ENCODE measurements at regions not wholly inside any gene's neighbourhood (a gene's known extent, or its start where the extent isn't known, plus 50 kb on each side); places are given as distances from the start of the nearest gene placed in this dataset.

DNA sequence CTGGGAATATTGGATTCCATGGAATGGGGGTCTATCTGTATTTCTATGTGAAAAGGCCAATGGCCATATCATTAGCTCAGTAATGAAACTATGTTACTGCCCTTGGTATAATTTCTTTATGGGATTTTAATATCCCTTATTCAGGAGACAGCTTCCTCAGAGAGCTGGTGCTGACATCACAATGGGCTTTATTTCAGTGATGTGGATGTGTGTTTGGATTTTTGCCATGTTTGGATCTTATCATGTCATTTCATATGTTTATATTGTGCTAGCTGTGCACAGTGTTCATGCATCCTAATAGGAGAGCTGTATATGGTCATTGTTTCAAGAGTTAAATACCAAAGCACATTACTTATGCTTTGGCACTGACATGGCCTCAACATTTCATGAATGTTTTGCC, 806.1 kb upstream of the MAP3K7 start:
- DNase-seq (ENCODE audit: low spot score) = no peak

DNA sequence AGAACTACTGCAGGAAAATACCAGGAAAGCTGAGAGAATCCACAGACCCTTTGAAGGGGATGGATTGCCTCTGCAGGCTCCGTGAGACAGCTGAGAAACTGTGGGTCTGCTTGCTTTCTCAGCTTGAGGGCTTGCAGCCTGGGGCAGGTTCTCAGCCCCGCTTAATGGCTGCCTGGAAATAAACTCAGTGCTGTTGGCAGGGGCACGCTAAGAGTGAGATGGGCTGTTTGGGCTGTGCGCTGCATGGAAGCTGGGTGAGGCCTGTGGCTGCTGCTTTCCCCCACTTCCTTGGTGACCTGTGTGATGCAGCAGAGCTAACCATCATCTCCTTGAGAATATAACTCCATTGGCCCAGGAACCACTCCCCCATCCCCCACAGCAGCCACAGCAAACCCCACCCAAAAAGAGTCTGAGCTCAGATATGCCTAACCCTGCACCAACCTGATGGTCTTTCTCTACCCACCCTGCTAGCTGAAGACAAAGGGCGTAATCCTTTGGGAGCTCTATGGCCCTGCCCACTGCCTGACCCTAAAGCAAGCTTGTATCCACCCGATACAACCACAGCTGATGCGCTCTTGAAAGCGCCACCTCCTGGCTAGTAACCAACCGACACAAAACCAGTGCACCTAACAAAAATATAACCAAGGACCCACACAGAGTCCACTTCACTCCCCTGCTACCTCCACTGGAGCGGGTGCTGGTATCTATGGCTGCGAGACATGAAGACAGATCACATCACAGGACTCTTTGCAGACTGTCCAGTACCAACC, 800.6 kb upstream of the MAP3K7 start:
- DNase-seq (ENCODE audit: low spot score) = no peak

DNA sequence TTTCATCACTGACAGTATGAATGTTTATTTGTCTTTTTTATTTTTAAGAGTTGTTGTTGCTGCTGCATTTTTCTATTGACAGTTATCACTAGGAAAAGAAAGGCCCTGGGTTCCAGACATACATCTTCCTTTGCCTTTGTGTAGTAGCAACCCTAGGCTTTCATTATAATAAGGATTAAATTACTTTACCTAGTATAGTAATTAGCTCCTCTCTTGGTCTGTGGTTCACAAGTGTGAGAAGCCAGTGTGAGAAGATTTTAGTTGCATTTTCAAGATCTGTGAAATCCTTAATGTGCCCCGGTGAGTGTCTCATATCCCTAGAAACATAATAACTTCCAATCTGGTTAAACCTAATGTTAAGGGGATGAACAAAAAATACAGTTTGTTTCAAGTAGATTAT, 799.3 kb upstream of the MAP3K7 start:
- no peak for DNase-seq (ENCODE audit: low spot score)

DNA sequence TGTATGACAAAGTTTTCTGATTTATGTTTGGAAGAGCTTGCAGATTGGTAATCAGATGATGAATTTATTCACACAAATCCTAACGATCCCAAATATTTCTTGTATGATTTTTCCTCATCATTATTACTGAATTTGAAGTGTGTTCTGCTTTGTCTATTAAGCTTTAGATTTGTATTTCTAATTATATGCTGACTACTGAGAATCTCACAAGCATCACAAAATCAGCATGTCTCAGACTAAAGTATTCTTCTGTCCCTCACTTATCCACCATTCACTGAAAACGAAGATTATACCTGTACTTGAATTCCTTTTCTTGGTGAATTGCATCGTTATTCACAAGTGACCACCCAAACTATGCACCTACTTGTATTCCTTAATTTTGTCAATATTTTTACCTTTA, 796.3 kb upstream of the MAP3K7 start:
- DNase-seq (ENCODE audit: low spot score) = no peak

DNA sequence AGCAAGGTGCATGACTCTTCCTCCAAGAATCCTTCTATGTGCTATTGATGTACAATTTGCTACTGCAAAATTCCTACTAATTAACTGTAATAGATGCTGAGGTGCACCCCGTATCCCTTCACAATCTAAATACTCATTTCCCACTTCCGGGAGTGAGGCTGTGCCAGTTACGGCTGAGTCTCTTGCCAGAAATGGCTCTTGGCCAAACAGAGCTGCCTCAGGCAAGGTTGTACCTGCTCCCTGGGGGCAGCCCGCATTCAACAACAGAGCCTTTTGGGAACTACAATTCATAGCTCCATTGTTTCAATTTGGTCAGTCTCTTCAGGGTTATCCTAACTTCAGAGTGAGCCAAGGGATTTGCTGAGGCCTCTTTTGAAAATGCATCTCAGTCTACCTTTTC, 789.8 kb upstream of the MAP3K7 start:
- DNase-seq (ENCODE audit: low spot score) = peak; percentile 63

DNA sequence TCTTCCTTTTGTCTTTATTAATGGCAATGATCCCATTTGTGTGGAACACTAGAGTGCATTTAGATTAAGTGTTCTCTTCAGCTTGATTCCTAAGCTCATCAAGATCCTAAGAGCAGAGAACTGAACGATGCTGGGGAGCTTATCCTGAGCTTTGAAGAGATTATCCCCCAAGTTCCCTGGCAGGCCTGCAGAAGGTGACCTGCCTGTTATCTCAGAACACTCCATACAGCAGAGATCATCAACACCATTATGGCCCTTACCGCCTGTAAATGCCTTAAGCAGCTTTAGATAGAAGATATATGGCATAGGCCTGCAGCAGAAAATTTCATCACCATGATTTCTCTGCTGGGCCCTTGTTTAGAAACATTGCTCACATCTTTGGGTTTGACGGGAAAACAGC, 779.9 kb upstream of the MAP3K7 start:
- DNase-seq (ENCODE audit: low spot score) = no peak

DNA sequence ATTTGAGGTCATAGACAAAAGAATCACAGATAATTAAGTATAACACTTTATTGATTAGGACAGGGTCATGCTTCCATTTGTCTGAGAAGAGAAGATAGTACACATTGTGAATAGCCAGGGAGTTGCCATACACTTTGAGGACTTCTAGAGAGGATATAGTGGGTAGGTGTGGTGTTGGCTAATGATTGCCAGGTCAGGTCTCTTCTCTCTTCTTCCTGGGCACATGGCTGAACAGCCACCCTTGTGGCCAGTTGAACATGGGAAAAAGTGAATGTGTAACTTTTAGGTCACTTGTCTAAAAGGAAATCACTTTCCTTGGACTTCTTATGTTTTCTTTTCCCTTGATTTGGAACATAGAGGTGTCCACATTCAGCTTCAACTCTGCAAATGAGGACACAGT, 772.1 kb upstream of the MAP3K7 start:
- no peak for DNase-seq (ENCODE audit: low spot score)

DNA sequence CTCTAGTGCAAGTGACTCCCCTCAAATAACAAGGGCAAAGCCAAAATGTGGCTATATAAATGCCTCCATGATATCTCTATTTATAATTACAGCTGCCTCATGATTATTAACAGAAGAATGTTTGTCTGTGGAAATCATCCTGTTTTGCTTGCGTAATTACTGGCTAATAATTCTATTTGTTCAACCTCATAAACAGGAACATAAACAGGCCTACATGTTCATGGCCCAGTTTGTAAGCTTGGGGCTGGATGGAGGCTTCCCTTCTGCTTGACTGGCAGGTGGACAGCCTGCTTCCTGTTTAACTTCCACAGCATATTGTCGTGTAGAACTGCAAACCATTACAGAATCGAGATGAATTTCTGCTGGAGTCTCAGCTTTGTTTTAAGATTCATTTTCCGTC, 766.0 kb upstream of the MAP3K7 start:
- DNase-seq (ENCODE audit: low spot score) = no peak

DNA sequence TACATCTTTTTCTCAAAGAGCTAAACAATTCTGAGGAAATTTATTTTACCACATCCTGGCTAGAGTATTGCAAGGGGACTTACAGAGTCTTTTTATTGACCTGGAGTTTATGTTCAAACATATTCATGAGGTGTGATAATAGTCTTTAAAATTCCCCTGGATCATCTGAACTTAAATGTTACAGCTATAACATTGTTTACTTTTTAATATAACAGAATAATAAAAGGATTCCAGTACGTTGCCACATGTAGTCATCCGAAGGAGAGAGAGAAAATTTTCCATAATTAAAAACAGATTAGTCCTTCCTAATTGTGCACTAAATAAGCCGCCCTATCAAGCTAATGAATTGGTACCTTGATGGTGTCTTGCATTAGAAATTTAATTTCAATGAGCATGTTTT, 765.4 kb upstream of the MAP3K7 start:
- DNase-seq (ENCODE audit: low spot score) = no peak

DNA sequence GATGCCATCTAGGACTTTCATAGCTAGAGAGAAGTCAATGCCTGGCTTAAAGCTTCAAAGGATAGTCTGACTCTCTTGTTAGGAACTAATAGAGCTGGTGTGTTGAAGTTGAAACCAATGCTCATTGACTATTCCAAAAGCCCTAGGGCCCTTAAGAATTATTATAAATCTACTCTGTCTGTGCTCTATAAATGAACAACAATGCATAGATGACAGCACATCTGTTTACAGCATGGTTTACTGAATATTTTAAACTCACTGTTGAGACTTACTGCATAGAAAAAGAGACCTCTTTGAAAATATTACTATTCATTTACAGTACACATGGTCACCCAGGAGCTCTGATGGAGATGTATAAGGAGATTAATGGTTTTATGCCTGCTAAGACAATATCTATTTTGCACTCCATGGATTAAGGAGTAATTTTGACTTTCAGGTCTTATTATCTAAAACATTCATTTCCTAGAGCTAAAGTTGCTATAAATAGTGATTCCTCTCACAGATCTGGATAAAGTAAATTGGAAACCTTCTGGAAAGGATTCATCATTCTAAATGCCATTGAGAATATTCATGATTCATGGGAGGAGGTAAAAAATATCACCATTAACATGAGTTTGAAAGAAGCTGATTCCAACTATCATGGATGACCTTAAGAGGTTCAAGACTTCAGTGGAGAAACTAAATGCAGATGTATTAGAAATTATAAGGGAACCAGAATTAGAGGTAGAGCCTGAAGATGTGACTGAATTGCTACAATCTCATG, 763.5 kb upstream of the MAP3K7 start:
- no peak for DNase-seq (ENCODE audit: low spot score)

DNA sequence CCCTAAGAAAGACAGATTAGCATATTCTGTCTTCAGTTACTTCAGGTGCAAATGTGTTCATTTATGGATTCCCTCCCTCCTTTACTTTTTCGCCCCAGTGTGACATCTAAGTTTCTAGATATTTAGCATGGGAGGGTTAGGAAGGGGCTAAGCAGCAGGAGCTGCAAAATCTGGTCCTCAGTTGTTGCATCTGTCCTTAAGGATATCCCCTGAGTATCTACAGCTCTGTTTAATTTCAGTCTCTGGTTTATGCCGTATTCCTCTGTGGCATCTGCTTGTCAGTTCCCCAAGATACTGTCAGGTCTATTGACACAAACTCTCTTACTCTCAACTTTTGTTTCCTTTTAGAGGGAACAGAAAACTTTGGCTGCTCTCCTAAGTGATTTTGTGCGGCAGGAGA, 754.6 kb upstream of the MAP3K7 start:
- no peak for DNase-seq (ENCODE audit: low spot score)

DNA sequence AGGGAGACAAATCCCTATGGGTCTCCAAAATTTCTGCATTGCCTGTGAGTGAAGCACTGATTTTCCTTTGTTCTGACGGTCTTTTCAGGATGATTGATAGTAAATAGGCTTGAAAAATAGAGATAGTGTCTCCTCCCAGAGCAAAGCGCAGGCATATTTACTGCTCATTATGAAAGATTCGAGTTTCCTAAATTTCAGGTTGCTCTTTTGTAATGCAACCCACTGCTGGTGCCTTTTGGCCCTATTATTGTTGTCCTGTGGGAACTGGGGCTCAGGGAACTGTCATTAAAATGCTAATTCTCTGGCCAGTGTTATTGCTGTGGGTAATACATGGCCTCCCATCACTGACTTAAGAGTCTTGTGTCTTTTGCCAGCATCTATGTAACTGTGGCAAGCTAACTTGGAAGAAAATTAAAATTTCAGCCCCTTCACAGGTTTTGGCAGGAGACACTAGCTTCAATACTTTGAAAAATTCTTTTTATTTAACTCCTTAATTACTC, 754.1 kb upstream of the MAP3K7 start:
- DNase-seq (ENCODE audit: low spot score) = no peak

DNA sequence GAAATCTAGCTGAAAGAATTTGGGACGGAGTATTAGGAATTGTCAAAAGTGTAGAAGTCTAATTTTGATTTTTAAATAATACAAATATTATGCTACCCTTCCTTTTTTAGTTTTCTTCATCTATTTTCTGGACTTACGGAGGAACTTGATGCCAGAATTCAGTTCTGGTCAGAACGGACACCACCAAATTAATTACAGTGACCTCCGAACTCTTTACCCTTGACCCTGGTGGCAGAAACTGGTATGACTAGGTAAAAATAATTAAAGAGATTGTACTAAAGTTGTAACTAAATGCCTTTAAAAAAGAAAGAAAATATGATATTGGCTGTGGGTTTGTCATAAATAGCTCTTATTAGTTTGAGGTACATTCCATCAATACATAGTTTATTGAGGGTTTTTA, 751.1 kb upstream of the MAP3K7 start:
- DNase-seq (ENCODE audit: low spot score) = no peak

DNA sequence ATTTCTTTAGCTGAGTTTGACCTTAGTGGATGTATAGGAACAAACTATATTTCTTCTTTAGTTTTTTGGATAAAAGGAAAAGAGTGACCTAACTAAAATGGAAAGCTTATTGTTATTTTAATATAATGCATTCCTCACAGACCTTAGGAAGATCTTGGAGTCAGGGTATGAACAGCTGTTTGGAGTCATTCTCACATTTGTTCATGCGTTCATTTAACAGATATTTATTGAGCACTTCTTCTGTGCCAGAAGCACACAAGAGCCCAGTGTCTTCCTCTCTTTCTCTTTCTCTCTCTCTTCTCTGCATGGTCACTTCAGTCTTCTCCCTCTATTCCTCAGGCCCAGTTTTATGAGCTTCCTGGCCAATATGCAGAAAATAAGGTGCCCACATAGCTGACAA, 744.0 kb upstream of the MAP3K7 start:
- no peak for DNase-seq (ENCODE audit: low spot score)

DNA sequence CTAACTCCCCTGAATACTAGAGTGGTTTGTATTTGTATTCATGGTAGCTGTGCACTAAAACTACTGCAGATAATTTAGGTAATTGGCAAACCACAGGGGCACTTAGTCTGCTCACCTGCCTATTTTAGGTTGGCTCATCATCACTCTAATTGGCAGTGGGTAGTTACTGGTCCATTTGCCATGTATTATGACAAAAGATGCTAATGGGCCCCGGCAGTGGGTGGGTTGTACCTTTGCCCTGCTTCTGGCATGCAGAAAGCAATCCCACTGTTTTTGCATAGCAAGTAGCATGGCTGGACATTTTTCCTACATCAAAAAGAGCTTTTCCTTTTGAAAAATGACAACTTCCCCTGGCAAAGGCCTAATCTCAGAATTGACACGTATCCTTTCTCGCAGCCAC, 741.4 kb upstream of the MAP3K7 start:
- DNase-seq (ENCODE audit: low spot score) = no peak

DNA sequence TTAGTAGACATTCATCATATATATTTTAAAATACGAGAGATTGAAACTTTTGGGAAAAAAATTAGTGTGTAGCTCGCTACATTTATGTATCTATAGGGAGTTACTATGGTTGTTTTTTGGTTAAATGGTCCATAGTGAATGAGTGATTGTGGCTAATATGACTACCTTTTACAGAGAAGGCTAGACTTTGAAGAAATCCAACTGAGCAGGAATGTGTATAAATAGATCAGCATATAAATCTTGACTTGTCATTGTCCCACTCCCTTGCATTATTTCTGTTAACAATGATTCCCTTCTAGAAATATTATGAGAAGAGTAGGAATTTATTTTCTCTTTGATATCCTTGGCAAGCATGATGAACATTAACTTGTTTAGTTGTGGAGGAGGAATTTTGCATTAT, 737.8 kb upstream of the MAP3K7 start:
- no peak for DNase-seq (ENCODE audit: low spot score)

DNA sequence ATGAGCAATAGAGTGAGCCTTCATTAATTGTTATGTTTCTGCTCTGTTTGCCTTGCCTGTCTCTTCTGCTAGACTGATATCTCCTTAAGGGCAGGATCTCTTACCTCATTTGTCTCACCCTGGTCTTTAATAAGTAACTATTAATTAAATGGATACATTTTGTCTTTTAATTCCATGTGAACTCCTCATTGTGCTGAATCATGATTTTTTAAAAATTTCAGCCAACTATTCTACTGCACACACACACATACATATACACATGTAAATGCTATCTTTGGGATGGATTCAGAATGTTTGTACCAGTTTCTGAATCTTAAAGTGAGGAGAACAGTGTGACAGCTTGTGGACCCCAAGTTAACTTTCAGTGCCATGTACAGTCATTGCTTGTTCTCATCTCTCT, 731.1 kb upstream of the MAP3K7 start:
- no peak for DNase-seq (ENCODE audit: low spot score)

DNA sequence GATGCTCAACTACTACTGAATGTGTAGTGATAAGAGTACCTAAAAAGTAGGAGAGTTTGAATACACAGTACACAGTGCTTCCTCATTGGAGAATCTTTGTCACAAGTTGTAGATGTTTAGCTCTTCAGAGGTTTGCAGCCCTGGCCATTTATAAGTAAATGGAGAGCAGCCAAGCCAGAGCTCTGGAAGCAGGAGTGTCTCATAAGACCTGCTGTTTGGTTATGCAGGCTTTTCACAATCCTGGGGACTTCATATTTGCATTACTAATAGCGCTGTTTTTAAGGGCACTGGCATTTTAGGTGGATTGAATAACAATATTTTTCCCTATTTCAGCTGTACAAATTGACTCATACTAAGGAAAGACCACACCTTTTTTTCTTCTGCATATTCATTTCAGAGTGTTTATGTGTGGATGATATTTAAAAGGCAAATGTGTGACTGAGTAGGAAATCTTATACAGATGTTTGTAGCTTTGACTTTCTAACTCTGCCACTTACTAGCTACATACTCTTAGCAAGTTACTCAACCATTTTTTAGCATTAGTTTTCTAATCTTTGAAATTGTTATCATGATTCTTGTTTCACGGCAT, 730.5 kb upstream of the MAP3K7 start:
- no peak for DNase-seq (ENCODE audit: low spot score)

DNA sequence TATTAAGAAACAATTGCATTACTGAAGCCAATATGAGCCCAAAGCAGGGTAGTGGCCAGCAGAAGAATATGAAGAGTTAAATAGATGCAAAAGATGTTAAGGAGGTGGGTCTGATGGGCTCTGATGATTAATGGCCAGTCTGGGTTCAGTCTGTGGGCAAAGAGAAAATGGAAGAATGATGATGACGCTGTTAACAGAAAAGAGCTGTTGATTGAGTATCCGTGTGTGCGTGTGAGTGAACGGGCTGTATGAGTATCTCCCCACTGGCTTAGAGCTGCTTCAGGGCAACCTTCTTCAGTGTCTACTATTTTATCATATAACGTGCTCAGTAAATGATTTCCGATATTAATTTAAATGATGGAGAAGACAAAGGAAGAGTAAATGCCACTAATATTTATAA, 723.3 kb upstream of the MAP3K7 start:
- no peak for DNase-seq (ENCODE audit: low spot score)

DNA sequence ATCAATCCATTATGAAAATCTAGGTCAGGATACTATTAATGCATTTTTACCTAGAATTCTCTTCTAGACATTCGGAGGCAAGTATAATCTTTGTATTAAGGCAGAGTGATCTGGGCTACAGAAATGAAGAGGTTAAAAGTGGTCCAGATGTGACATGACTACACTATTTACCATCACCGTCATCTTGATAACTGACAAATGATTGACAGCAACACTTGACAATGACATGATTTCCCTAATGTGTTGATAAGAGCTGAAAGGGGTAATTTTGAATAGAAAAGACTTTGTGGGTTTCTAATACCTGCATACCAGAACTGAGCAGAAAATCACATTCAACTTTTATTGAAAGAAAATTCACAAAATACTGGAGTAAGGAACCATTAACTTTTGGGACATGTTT, 718.9 kb upstream of the MAP3K7 start:
- no peak for DNase-seq (ENCODE audit: low spot score)

DNA sequence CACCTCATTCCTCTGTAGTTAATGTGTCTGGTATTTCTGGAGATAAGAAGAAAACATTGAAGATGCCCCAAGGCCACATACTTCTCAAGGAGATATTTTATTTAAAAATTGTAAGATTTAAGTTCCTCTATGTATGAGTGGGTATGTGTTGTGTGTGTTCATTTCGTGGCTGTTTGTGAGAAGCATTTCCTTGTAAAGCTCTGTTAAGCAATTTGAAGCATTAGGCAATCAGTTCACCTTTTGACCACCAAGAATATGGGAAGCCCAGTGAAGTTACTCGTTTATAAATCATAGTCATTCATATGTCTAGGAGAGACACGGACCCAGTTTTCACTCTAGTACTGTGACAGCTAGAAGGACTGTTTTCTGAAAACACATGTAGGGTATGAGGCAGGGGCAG, 717.6 kb upstream of the MAP3K7 start:
- DNase-seq (ENCODE audit: low spot score) = no peak

DNA sequence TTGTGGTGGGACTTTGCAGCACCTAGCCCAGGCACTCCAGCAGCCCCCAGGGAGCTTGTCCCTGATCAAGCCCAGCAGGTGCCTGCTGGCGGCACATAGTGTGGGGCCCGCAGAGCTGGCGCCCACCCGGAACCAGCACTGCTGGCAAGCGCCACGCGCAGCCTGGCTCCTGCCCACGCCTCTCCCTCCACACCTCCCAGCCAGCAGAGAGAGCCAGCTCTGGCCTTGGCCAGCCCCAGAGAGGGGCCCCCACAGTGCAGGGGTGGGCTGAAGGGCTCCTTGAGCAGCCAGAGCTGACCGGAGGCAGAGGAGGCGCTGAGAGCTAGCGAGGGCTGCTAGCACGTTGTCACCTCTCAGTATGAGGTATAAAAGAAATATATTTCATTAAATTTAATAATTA, 716.5 kb upstream of the MAP3K7 start:
- DNase-seq (ENCODE audit: low spot score) = no peak
